HG03097 (cell line): ENCODE measurements at regions not wholly inside any gene's neighbourhood (a gene's known extent, or its start where the extent isn't known, plus 50 kb on each side); places are given as distances from the start of the nearest gene placed in this dataset.
A peak's percentile ranks its signal among the peaks of the same experiment; 100 is the strongest.
"Not testable (repeated sequence)": the region's sequence is repeated elsewhere in the genome, so short reads cannot be mapped to it uniquely, and the experiment has no call there.

ENCODE experiments used
- ATAC-seq: cut with Tn5 transposase; IDR thresholded peaks from one replicate; pipeline ENCODE4 v1.9.1; 2021; ENCODE audit not compliant: unreplicated experiment, low FRiP score

GRCh38 chr7:73244782-73245311, 63.8 kb downstream of the NSUN5 start:
- not testable (repeated sequence) for ATAC-seq

- ATAC-seq: peak; percentile 86
These were observed 73.5 kb downstream of the NSUN5 start for GRCh38 chr7:73234994-73235717.

- not testable (repeated sequence) for ATAC-seq
These were observed 82.9 kb downstream of the NSUN5 start for GRCh38 chr7:73225745-73226144.

- ATAC-seq: not testable (repeated sequence)
These were observed 86.9 kb downstream of the NSUN5 start for GRCh38 chr7:73221724-73222123.

- peak; percentile 25 for ATAC-seq
These were observed 87.8 kb downstream of the NSUN5 start for GRCh38 chr7:73220766-73221370.

- ATAC-seq: peak; percentile 77
These were observed 88.3 kb downstream of the NSUN5 start for GRCh38 chr7:73220357-73220756.

- not testable (repeated sequence) for ATAC-seq
These were observed 89.8 kb downstream of the NSUN5 start for GRCh38 chr7:73218802-73219201.

GRCh38 chr7:73216046-73216675, 92.5 kb downstream of the NSUN5 start:
- ATAC-seq: not testable (repeated sequence)

GRCh38 chr7:73215232-73215631, 93.4 kb downstream of the NSUN5 start:
- ATAC-seq: not testable (repeated sequence)

GRCh38 chr7:73214471-73214870, 94.2 kb downstream of the NSUN5 start:
- not testable (repeated sequence) for ATAC-seq

GRCh38 chr7:73213076-73213475, 95.5 kb downstream of the NSUN5 start:
- ATAC-seq: not testable (repeated sequence)

GRCh38 chr7:73205594-73205993, 103.0 kb downstream of the NSUN5 start:
- ATAC-seq: not testable (repeated sequence)

- ATAC-seq: not testable (repeated sequence)
These were observed 103.7 kb downstream of the NSUN5 start for GRCh38 chr7:73204898-73205297.

GRCh38 chr7:73203312-73203711, 105.3 kb downstream of the NSUN5 start:
- not testable (repeated sequence) for ATAC-seq

- not testable (repeated sequence) for ATAC-seq
These were observed 107.4 kb downstream of the NSUN5 start for GRCh38 chr7:73201264-73201663.

- not testable (repeated sequence) for ATAC-seq
These were observed 108.0 kb downstream of the NSUN5 start for GRCh38 chr7:73200518-73201099.

- not testable (repeated sequence) for ATAC-seq
These were observed 108.2 kb upstream of the SPDYE9 start for GRCh38 chr7:73193991-73194390.

GRCh38 chr7:73190483-73191155, 104.8 kb upstream of the SPDYE9 start:
- not testable (repeated sequence) for ATAC-seq

GRCh38 chr7:73188287-73188686, 102.4 kb upstream of the SPDYE9 start:
- ATAC-seq: not testable (repeated sequence)

- not testable (repeated sequence) for ATAC-seq
These were observed 100.9 kb upstream of the SPDYE9 start for GRCh38 chr7:73186589-73187309.
